BE2C (cell line): ENCODE measurements at regions not wholly inside any gene's neighbourhood (a gene's known extent, or its start where the extent isn't known, plus 50 kb on each side); places are given as distances from the start of the nearest gene placed in this dataset.

Experiments
- DNase-seq: peaks from one replicate; pipeline ENCODE4 v3.0.0-alpha.2; 2020
- H3K27me3 ChIP-seq: fragments of 250-450 bp; sonication (Bioruptor Pico); 2 replicates; pipeline ENCODE4 v1.5.1; 2020; ENCODE audit warnings: mild to moderate bottlenecking
- H3K36me3 ChIP-seq: fragments of 250-450 bp; sonication (Bioruptor Pico); 2 replicates; pipeline ENCODE4 v1.5.1; 2020; ENCODE audit warnings: mild to moderate bottlenecking
- H3K4me1 ChIP-seq: fragments of 250-450 bp; sonication (Bioruptor Pico); 2 replicates; pipeline ENCODE4 v1.5.1; 2020
- H3K4me3 ChIP-seq: 2 replicates; pipeline ENCODE4 v1.5.1; 2011; ENCODE audit warnings: low read depth, low read length
- H3K9me3 ChIP-seq: fragments of 250-450 bp; sonication (Bioruptor Pico); 2 replicates; pipeline ENCODE4 v1.5.1; 2020
- TF ChIP-seq, protein P1 (sequence below): IDR thresholded peaks from 2 replicates; pipeline ENCODE4 v1.5.1; 2012; ENCODE audit warnings: mild to moderate bottlenecking, low read depth, low read length

DNA sequence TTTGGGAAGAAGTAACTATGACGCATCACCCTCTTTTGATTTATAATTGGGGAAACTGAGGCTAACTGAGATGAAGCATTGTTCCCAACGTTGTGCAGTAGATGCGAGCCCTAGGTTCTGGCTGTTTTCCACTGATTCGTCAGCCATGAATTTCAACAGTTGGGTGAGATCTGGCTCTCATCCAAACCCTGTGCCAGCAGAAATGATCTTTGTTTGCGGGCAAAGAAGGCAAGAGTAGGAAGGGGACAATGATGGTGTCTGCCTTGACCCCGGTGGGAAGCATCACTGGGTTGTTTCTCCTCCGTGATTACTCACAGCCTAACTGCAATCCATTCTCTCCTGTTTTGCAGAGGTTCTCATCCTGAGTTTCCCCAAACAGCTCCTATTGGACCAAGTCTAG lies 142.3 kb downstream of the MIS18A start:
- H3K27me3 ChIP-seq = no peaks in the 10 kb centered on the region
- TF ChIP-seq, protein P1, sequence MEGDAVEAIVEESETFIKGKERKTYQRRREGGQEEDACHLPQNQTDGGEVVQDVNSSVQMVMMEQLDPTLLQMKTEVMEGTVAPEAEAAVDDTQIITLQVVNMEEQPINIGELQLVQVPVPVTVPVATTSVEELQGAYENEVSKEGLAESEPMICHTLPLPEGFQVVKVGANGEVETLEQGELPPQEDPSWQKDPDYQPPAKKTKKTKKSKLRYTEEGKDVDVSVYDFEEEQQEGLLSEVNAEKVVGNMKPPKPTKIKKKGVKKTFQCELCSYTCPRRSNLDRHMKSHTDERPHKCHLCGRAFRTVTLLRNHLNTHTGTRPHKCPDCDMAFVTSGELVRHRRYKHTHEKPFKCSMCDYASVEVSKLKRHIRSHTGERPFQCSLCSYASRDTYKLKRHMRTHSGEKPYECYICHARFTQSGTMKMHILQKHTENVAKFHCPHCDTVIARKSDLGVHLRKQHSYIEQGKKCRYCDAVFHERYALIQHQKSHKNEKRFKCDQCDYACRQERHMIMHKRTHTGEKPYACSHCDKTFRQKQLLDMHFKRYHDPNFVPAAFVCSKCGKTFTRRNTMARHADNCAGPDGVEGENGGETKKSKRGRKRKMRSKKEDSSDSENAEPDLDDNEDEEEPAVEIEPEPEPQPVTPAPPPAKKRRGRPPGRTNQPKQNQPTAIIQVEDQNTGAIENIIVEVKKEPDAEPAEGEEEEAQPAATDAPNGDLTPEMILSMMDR = no peak

DNA sequence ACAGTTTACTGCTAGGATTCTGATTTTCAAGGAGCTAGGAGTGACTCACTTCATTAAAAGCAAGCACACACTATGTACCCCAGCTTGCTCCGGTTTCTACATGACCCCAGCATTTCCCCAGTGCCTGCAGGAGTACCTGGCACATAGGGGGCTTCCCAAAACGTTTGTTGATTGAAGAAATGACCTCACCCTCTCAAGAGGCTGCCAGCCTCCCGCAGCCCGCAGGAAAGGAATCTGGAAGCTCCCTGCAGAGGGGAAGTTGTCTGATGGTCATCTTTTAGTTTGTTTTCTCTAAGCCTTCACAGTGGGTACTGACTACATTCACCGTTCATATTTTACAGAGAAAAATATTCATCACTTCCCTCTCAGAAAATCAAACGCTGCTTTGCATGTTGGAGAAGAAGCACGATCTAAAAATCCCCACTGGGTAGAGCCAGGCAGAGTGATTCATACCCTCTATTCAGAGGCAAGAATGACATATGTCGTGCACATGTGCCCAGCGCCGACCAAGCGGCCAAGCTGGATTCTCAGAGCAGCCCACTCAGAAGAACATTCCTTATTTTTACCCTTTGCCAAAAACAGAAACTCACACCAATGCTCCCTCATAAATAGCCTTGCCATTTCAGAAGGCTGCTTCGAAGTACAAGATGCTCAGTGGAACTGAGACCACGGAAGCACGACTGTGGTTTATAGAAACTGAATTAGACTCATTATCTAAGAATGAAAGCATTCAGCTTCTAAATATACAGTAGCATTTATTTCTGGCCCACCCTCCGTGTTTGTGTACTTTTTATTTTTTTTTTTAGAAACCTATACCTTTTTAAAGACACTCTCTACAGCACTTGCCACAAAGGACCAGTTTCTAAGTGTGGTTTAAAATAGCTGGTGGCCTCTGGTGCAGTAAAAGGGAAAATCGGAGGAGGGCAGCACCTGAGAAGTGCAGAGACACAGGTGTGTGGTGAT lies 143.2 kb downstream of the MIS18A start:
- Histone ChIP-seq H3K27me3 (no peaks in the 10 kb centered on the region), H3K4me3 (no peak overlapping the region), H3K4me1 (peaks cover 15% of the 10 kb centered on the region), H3K9me3 (peaks cover 3% of the 10 kb centered on the region; the same call in 1 of the 2 replicates), H3K36me3 (no peaks in the 10 kb centered on the region)
- no peak for DNase-seq
- TF ChIP-seq, protein P1 = no peak

More for the DNA sequence above, 142.3 kb downstream of the MIS18A start:
- Histone ChIP-seq H3K9me3 (peaks cover 3% of the 10 kb centered on the region; the same call in 1 of the 2 replicates), H3K4me1 (peaks cover 10% of the 10 kb centered on the region), H3K4me3 (no peak overlapping the region), H3K36me3 (no peaks in the 10 kb centered on the region)
- no peak for DNase-seq

DNA sequence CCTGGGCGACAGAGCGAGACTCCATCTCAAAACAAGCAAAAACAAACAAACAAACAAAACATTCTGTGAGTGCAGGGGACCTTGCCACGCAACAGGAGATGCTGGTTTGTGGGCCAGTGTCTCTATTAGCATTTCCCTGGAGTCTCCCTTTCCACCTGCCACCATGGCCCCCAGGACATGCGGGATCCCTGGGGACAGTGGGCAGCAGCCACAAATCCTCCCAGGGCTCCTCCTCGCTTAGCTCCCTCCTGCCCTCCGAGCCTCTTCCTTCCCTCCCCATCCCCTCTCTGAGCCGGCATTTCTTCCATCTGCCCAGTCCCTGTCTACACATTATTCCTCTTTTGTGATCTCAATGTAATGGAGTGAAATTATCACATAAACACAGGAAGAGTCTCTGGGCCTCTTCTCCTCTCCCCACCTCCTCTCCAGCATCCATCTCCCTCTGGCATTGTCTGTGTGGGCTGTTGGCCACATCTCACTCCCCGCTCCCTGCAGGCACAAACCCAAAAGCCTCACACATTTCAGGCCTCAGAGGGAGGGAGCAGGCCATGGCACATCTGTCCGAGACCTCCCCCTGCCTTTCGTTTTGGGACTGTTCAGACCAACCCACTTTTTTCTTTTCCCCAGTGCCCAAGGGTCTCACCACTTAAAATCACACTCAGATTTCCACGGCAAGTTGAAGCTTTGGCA lies 144.3 kb downstream of the MIS18A start:
- Histone ChIP-seq H3K27me3 (no peaks in the 10 kb centered on the region), H3K4me1 (peaks cover 6% of the 10 kb centered on the region), H3K36me3 (no peaks in the 10 kb centered on the region), H3K4me3 (no peak overlapping the region), H3K9me3 (peaks cover 3% of the 10 kb centered on the region; the same call in 1 of the 2 replicates)
- TF ChIP-seq, protein P1 = no peak
- peak; percentile 22 for DNase-seq

DNA sequence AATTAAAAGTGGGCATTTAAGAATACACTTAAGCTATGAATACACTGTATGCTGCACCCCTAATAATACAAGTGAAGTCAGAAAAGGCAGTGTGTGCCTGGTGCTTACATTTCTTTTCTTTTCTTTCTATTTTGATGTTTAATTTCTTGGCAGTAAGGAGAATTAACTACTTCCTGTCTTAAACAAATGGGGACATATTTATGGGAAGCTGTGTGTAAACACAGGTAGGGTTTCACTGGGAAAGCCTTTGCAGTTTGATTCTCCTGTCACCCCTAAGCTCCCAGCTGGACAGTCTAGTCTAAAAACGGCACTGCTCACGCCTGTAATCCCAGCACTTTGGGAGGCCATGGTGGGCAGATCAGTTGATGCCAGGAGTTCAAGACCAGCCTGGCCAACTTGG lies 146.0 kb downstream of the MIS18A start:
- Histone ChIP-seq H3K4me3 (no peak overlapping the region), H3K36me3 (no peaks in the 10 kb centered on the region), H3K4me1 (peaks cover 6% of the 10 kb centered on the region), H3K9me3 (peaks cover 3% of the 10 kb centered on the region; the same call in 1 of the 2 replicates), H3K27me3 (no peaks in the 10 kb centered on the region)
- DNase-seq = no peak
- TF ChIP-seq, protein P1 = no peak

DNA sequence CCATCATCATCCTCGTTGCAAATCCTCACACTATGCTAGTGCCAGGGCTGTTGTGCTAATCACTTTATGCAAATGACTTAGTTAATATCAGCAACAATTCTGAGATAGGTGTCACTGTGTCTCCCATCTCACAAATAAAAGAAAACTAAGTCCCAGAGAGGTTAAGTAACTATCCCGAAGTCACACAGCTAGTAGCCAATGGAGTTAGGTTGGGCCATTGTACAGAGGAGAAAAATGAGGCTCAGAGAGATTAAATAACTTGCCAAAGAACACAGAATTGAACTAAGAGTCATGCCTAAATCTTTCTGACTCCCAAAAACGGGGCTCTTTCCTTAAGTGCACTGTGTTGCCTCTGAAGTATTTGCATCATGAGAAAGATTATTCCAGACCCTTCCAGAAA lies 146.4 kb downstream of the MIS18A start:
- Histone ChIP-seq H3K9me3 (peaks cover 3% of the 10 kb centered on the region; the same call in 1 of the 2 replicates), H3K27me3 (no peaks in the 10 kb centered on the region), H3K36me3 (no peaks in the 10 kb centered on the region), H3K4me3 (no peak overlapping the region), H3K4me1 (peaks cover 6% of the 10 kb centered on the region)
- no peak for DNase-seq
- TF ChIP-seq, protein P1 = no peak
